ENCODE measurements at regions not wholly inside any gene's neighbourhood (a gene's known extent, or its start where the extent isn't known, plus 50 kb on each side); places are given as distances from the start of the nearest gene placed in this dataset.

DNA sequence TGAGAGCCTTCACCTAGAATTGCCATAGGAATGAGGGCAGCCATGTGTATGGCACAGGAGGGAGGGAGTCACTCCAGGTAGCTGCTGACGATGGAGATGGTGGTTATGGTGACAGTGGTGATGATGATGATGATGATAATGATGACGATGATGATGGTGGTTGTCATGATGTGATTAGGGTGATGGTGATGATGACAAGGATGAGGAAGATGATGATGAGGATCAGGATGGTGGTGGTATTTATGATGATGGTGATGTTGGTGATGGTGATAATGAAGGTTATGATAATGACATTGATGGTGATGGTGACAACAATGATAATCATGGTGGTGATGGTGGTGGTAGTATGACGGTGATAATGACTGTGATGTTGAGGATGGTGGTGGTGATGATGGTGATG, 1130.5 kb downstream of the BRD1 start:
- no peak for TF ChIP-seq POLR2A (IDR thresholded peaks at IDR 0.05)
- TF ChIP-seq, protein P1, sequence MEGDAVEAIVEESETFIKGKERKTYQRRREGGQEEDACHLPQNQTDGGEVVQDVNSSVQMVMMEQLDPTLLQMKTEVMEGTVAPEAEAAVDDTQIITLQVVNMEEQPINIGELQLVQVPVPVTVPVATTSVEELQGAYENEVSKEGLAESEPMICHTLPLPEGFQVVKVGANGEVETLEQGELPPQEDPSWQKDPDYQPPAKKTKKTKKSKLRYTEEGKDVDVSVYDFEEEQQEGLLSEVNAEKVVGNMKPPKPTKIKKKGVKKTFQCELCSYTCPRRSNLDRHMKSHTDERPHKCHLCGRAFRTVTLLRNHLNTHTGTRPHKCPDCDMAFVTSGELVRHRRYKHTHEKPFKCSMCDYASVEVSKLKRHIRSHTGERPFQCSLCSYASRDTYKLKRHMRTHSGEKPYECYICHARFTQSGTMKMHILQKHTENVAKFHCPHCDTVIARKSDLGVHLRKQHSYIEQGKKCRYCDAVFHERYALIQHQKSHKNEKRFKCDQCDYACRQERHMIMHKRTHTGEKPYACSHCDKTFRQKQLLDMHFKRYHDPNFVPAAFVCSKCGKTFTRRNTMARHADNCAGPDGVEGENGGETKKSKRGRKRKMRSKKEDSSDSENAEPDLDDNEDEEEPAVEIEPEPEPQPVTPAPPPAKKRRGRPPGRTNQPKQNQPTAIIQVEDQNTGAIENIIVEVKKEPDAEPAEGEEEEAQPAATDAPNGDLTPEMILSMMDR (IDR thresholded peaks at IDR 0.05) = no peak

All from heart left ventricle (tissue), 13 donors.